ENCODE measurements at regions not wholly inside any gene's neighbourhood (a gene's known extent, or its start where the extent isn't known, plus 50 kb on each side); places are given as distances from the start of the nearest gene placed in this dataset.

DNA sequence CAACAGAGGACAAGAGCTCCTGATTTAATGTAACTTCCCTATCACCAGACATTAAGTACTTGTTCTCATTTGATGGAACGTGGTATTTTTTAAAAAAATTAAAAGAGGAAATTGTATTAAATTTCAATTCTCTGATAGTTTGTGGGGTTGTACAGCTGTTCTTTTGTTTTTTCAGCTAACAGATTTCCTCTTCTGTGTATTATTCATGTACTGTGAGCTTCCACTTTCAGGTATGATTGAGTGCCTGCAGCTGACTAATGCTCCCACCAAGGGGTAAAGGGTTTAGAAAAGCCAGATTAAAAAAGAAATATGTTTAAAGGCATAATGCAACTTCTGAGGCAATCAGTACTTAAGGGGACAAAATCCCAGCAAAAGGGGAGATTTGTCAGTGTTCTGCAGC, 117.7 kb upstream of the ACTBL2 start:
- no peak for TF ChIP-seq POLR2AphosphoS5 (IDR thresholded peaks at IDR 0.05; ENCODE audit: low read depth, low read length)
- no peak for TF ChIP-seq SIN3A (IDR thresholded peaks at IDR 0.05; ENCODE audit: borderline replicate concordance, insufficient read depth, low read depth, low read length)
- TF ChIP-seq, protein P1, sequence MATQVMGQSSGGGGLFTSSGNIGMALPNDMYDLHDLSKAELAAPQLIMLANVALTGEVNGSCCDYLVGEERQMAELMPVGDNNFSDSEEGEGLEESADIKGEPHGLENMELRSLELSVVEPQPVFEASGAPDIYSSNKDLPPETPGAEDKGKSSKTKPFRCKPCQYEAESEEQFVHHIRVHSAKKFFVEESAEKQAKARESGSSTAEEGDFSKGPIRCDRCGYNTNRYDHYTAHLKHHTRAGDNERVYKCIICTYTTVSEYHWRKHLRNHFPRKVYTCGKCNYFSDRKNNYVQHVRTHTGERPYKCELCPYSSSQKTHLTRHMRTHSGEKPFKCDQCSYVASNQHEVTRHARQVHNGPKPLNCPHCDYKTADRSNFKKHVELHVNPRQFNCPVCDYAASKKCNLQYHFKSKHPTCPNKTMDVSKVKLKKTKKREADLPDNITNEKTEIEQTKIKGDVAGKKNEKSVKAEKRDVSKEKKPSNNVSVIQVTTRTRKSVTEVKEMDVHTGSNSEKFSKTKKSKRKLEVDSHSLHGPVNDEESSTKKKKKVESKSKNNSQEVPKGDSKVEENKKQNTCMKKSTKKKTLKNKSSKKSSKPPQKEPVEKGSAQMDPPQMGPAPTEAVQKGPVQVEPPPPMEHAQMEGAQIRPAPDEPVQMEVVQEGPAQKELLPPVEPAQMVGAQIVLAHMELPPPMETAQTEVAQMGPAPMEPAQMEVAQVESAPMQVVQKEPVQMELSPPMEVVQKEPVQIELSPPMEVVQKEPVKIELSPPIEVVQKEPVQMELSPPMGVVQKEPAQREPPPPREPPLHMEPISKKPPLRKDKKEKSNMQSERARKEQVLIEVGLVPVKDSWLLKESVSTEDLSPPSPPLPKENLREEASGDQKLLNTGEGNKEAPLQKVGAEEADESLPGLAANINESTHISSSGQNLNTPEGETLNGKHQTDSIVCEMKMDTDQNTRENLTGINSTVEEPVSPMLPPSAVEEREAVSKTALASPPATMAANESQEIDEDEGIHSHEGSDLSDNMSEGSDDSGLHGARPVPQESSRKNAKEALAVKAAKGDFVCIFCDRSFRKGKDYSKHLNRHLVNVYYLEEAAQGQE (IDR thresholded peaks at IDR 0.05; ENCODE audit: insufficient read depth in 1 of 2, low read depth in 2 of 2, low read length in 1 of 2), result no peak
- no peak for TF ChIP-seq TCF7L2 (IDR thresholded peaks at IDR 0.05; ENCODE audit: low read depth, low read length)
- TF ChIP-seq, protein P2, sequence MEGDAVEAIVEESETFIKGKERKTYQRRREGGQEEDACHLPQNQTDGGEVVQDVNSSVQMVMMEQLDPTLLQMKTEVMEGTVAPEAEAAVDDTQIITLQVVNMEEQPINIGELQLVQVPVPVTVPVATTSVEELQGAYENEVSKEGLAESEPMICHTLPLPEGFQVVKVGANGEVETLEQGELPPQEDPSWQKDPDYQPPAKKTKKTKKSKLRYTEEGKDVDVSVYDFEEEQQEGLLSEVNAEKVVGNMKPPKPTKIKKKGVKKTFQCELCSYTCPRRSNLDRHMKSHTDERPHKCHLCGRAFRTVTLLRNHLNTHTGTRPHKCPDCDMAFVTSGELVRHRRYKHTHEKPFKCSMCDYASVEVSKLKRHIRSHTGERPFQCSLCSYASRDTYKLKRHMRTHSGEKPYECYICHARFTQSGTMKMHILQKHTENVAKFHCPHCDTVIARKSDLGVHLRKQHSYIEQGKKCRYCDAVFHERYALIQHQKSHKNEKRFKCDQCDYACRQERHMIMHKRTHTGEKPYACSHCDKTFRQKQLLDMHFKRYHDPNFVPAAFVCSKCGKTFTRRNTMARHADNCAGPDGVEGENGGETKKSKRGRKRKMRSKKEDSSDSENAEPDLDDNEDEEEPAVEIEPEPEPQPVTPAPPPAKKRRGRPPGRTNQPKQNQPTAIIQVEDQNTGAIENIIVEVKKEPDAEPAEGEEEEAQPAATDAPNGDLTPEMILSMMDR (IDR thresholded peaks at IDR 0.05), result no peak
- ChIA-PET CTCF (no interaction called here), POLR2A (no interaction called here)
- in situ Hi-C loops (cut with HindIII; ENCODE audit: low pct_unique_long_range_greater_than_20kb, low sequenced_read_pairs) (no loop called here), intact Hi-C loops (cut with micrococcal nuclease; ENCODE audit: unreplicated experiment) (no loop called here)
- Histone ChIP-seq H3K9me3 (ENCODE audit: control insufficient read depth, insufficient read depth, low read depth, low read length) (no peaks in the 10 kb centered on the region), H3K4me3 (ENCODE audit: low read depth in 2 of 2, low read length in 2 of 2) (no peak overlapping the region), H3K27ac (ENCODE audit: low read length) (no peak overlapping the region), H3K4me1 (ENCODE audit: control insufficient read depth, insufficient read depth, low read length) (peaks cover 2% of the 10 kb centered on the region; the same call in 1 of the 2 replicates), H3K27me3 (ENCODE audit: control insufficient read depth, insufficient read depth, low read length) (no peaks in the 10 kb centered on the region), H3K36me3 (ENCODE audit: control insufficient read depth, insufficient read depth, low read length) (no peaks in the 10 kb centered on the region)
- no peak for ATAC-seq
- no peak for DNase-seq (ENCODE audit: low read depth, low spot score)
- BruUV-seq (replicated peaks), result no TSS peak

DNA sequence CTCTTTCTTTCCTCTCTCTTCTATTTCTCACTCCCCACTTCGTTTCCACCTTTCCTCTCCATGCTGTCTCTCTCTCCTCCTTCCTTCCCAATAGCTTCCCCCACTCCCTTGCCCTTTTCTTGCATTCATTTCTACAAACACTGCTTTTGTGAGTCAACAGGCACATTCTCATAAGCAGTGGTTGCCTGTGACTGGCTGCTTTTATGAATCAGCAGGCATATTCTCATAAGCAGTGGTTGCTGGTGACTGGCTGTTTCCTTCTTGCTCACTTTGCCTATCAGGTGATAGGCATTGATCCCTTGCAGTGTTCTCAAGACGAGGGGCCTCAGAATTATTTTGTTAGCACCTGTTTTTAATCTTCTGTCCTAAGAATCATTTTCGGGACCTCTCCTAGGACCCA, 116.1 kb upstream of the ACTBL2 start:
- CTCF ChIA-PET, result no interaction called here
- DNase-seq (ENCODE audit: low read depth, low spot score), result peak; percentile 15
- no peaks in the 10 kb centered on the region for H3K36me3 ChIP-seq (ENCODE audit: control insufficient read depth, insufficient read depth, low read length)

More for the DNA sequence above, 116.1 kb upstream of the ACTBL2 start:
- no TSS peak for BruUV-seq (replicated peaks)
- TF ChIP-seq SIN3A (IDR thresholded peaks at IDR 0.05; ENCODE audit: borderline replicate concordance, insufficient read depth, low read depth, low read length) (no peak), POLR2AphosphoS5 (IDR thresholded peaks at IDR 0.05; ENCODE audit: low read depth, low read length) (no peak), TCF7L2 (IDR thresholded peaks at IDR 0.05; ENCODE audit: low read depth, low read length) (no peak)
- TF ChIP-seq, protein P1 (IDR thresholded peaks at IDR 0.05; ENCODE audit: insufficient read depth in 1 of 2, low read depth in 2 of 2, low read length in 1 of 2), result no peak
- TF ChIP-seq, protein P2 (IDR thresholded peaks at IDR 0.05), result no peak
- Histone ChIP-seq H3K4me3 (ENCODE audit: low read depth in 2 of 2, low read length in 2 of 2) (no peak overlapping the region), H3K27ac (ENCODE audit: low read length) (no peak overlapping the region; the same call in 1 of the 2 replicates), H3K4me1 (ENCODE audit: control insufficient read depth, insufficient read depth, low read length) (peaks cover 2% of the 10 kb centered on the region; the same call in 1 of the 2 replicates), H3K27me3 (ENCODE audit: control insufficient read depth, insufficient read depth, low read length) (no peaks in the 10 kb centered on the region), H3K9me3 (ENCODE audit: control insufficient read depth, insufficient read depth, low read depth, low read length) (no peaks in the 10 kb centered on the region)
- in situ Hi-C loops (cut with HindIII; ENCODE audit: low pct_unique_long_range_greater_than_20kb, low sequenced_read_pairs) (no loop called here), intact Hi-C loops (cut with micrococcal nuclease; ENCODE audit: unreplicated experiment) (no loop called here)
- ATAC-seq, result peak; percentile 60; the same call in 1 of the 2 replicates
- POLR2A ChIA-PET, result no interaction called here

All from Panc1 (cell line).